ENCODE measurements at regions not wholly inside any gene's neighbourhood (a gene's known extent, or its start where the extent isn't known, plus 50 kb on each side); places are given as distances from the start of the nearest gene placed in this dataset.
"Not testable (repeated sequence)": the region's sequence is repeated elsewhere in the genome, so short reads cannot be mapped to it uniquely, and the experiment has no call there.

DNA sequence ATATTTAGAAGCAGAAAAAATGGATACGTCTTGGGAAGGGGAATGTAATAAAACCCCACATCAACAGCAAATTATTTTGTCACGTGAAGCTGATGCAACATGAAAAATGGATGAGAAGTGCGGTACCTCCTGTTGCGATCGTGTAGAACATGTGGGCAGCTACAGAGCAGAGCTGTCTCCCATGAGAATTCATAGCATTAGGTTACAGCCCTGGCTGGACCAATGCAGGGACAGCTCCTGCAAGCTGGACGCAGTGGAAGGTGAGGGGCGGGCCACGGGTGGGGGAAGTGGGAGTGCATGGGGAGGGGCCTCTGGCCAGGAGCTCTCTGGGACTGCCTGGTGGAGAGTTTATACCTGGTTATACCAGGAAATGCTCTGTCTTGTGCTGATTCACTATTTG lies 120.3 kb downstream of the GATA3 start:
- no peak for DNase-seq

DNA sequence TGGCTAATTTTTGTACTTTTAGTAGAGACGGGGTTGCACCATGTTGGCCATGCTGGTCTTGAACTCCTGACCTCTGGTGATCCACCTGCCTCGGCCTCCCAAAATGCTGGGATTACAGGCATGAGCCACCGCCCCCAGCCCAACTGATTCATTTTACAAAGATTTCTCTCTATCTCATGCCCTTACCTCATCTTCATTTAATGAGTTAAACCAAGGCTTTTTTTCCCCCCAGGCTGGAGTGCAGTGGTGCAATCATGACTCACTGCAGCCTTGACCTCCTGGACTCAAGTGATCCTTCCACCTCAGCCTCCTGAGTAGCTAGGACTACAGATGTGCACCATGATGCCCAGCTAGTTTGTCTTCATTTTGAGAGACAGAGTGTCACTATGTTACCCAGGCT lies 123.0 kb downstream of the GATA3 start:
- DNase-seq, result not testable (repeated sequence)

DNA sequence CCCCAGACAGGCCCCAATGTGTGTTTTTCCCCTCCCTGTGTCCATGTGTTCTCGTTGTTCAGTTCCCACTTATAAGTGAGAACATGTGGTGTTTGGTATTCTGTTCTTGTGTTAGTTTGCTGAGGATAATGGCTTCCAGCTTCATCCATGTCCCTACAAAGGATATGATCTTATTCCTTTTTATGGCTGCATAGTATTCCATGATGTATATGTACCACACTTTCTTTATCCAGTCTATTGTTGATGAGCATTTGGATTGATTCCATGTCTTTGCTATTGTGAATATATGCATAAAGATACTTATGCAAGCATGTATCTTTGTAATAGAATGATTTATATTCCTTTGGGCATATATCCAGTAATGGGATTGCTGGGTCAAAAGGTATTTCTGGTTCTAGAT lies 125.3 kb downstream of the GATA3 start:
- DNase-seq, result not testable (repeated sequence)

DNA sequence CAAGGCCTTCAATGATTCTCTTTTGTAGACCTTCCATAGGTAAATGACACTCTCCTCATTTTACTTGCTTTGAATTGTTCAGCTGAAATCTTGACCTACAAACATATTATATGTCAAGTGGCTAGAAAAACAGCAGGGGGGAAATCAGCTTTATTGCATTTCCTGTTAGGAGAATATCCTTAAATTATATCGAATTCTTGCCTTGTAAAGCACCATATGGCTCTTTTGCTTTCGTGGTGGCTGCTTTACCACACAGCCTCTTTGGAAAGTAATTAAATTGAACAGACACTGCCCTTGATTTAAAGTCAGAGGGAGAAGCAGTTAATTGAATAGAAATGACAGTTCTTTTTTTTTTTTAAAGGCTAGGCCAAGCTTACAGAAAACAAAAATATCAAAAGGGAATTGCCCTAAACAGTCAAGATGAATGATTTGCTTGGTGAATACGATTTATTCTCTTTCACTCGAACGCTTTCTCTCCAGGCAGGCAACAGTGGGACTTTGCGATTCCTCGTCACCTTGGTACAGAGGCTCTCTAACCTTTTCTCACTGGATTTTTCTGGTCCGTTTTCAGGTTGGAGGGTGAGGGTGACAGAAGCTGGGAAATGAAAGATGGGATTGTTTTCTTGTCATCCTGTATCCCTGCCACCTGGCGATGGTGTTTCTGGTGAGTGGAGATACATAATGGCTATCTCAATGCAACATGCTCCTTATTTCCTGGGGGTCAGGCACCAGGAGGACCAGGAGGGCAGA lies 126.0 kb downstream of the GATA3 start:
- no peak for DNase-seq

DNA sequence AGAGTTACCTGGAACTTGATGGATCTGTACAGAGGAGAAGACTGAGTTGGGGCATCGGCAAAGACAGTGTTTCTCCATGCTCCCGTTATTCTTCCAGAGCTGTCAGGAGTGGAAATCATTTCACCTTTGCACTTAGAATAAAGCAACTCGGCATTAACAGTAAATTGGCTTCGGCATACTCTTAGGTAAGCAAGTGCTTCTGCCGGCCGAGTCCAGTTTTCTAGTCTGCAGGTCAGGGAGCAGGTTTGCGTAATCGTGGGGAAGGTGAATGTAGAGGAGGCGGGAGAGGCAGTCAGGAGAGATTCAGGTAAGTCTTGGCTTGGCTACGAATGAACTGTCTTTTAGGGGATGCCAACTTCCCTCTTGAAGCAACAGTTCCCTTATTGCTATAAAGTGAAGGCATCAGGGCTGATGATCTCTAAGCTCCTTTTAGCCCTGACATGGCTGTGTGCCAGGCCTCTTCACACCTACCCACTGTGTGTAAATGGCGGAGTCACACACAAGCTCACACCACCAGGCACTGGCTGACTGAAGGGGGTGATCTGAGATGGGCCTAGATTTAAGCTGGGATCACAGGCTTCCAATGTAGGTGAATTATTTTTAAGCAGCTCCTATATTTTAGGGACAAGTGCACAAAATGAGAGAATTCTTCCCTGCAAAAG lies 127.1 kb downstream of the GATA3 start:
- no peak for DNase-seq

GRCh38 chr10:8182806-8183205 lies 128.3 kb downstream of the GATA3 start:
- no peak for DNase-seq

GRCh38 chr10:8183241-8183704 lies 128.8 kb downstream of the GATA3 start:
- no peak for DNase-seq

DNA sequence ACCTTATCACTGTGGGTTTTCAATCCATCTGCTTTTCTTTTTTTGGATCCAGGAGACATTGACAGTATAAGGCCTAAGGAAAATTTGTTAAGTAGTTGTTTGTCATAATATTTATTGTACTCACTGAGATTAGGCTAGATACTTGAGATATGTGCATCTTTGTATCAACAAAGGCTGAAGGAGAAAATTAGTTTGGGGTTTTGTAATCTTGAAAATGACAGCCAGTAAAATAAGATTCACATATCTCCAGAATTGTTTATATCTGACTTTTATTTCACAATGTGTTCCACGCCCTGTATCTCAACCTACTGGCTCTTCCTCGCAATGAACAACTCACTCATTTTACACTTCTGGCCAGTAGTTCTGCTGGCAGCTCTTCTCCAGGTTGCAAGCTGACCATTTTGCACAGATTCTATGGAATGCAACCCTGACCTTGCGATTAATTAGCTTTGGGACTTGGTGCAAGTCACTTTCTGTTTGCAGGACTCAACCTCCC lies 132.7 kb downstream of the GATA3 start:
- DNase-seq, result no peak

- DNase-seq, result no peak
Measured at GRCh38 chr10:8189458-8189857, 135.0 kb downstream of the GATA3 start.

- DNase-seq, result no peak
Measured at GRCh38 chr10:8192301-8192700, 137.8 kb downstream of the GATA3 start.

GRCh38 chr10:8193546-8193945 lies 139.1 kb downstream of the GATA3 start:
- no peak for DNase-seq

GRCh38 chr10:8194050-8194449 lies 139.6 kb downstream of the GATA3 start:
- DNase-seq, result no peak

- DNase-seq, result no peak
Measured at GRCh38 chr10:8206882-8207281, 152.4 kb downstream of the GATA3 start.

DNA sequence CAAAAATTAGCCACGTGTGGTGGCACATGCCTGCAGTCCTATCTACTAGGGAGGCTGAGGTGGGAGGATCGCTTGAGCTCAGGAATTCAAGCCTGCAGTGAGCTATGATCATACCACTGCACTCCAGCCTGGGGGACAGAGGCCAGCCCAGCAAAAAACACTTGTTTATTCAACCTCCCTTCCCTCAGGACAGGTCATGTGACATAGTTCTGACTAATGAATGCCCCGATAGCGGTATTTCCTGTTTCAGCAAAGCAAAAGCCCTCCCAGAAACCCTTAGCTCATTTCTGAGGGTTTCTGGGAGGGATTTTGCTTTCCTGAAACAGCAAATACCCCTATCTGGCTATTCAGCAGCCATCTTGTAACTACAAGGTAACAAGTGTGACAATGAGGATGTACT lies 157.1 kb downstream of the GATA3 start:
- no peak for DNase-seq

DNA sequence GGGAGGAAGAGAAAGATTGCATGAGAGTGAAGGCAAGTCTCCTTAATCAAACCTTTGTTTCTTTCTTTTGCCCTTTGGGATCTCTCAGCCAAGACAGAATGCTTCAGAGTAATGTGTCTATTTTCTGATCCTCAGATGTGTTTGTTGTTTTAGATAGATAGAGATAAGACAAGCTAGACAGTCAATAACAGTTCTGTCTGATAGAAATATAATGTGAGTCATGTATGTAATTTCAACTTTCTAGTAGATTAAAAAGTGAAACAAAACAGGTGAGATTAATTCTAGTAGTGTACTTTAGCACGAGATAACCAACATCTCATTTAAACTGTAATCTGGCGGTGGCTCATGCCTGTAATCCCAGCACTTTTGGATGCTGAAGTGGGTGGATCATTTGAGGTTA lies 159.2 kb downstream of the GATA3 start:
- DNase-seq, result no peak

- DNase-seq, result no peak
Measured at GRCh38 chr10:8214587-8214986, 160.1 kb downstream of the GATA3 start.

DNA sequence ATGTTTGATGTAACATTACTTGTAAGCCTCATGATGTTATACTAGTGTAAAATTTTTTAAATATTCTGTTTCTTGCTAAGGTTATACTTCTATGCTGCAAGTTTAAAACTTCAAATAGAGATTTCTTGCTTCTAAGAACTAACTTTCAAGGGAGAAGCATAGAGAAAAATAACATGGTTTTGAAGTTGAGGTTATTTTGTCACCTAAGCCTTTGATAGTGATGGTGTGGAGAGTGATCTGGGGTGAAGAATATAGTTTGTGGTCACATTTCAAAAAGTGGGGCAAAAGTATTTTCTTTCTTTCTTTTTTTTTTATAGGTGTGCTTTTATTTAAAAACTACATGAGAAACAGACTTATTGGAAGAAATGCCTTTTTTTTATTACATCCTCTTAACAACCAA lies 162.4 kb downstream of the GATA3 start:
- no peak for DNase-seq

- DNase-seq, result no peak
Measured at GRCh38 chr10:8221451-8221850, 167.0 kb downstream of the GATA3 start.

GRCh38 chr10:8224591-8224990 lies 170.1 kb downstream of the GATA3 start:
- no peak for DNase-seq

- no peak for DNase-seq
Measured at GRCh38 chr10:8225187-8225586, 170.7 kb downstream of the GATA3 start.

- DNase-seq, result no peak
Measured at GRCh38 chr10:8227246-8227645, 172.8 kb downstream of the GATA3 start.

DNA sequence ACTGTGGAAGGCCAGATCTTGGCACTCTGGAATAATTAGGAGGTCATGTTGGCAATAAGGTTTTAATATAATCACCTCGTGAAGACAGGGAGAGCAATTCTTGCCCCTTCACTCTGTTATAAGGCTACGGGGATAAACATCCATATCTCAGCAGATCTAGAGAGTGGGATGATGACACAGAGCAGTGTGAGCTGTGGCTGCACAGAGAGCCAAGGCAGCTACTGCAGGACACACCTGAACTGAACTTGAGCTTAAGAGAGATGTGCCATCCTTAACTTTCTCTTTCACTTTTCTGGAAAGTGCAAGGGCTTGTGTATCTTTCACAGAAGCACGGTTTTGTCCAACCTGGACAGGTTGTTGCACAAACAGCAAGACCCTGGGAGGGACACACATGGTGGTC lies 174.7 kb downstream of the GATA3 start:
- no peak for DNase-seq

- no peak for DNase-seq
Measured at GRCh38 chr10:8230902-8231301, 176.4 kb downstream of the GATA3 start.

- no peak for DNase-seq
Measured at GRCh38 chr10:8233049-8233448, 178.6 kb downstream of the GATA3 start.
